GM19397 (cell line): ENCODE measurements at regions not wholly inside any gene's neighbourhood (a gene's known extent, or its start where the extent isn't known, plus 50 kb on each side); places are given as distances from the start of the nearest gene placed in this dataset.
"Not testable (repeated sequence)": the region's sequence is repeated elsewhere in the genome, so short reads cannot be mapped to it uniquely, and the experiment has no call there.

Experiments
- ATAC-seq: cut with Tn5 transposase; IDR thresholded peaks from one replicate; pipeline ENCODE4 v1.9.1; 2021; ENCODE audit warnings: mild to moderate bottlenecking, moderate library complexity; ENCODE audit not compliant: unreplicated experiment

- no peak for ATAC-seq
Measured at GRCh38 chr1:198809247-198809646, 170.4 kb downstream of the PTPRC start.

DNA sequence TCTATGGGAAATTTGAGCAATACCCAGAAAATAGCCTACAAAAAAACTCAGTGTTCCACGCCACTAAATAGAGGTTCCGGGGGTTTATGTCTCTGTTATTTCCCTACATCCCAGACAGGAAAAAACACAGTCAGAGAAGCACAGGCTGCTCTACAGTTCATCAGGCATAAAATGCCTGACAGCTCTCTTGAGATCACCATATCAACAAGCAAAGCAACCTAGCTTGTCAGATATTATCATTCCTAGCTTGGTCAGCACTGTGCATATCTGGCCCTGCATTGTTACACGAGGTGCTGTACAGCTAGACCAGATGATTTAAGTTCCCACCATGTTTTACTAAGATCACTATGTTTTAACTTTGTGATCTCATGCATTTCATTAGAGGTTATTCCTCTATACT is 172.6 kb downstream of the PTPRC start:
- ATAC-seq, result no peak

DNA sequence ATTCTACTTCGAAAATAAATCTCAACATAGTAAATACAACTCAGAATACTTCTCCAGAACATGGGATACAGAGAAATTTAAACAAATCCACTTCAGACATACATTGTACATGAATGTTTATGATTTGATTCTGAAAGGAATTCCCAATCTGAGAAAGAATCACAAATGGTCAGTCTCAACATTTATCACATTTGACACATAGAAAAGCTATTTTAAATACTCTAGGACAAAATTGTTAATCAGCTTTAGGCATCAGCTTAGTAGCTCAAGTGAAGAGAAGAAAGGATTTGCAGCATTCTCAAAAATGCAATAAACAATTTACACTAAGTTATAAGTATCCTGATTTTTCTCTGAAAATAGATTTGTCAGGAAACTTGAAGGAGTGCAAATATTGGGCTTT is 184.8 kb downstream of the PTPRC start:
- no peak for ATAC-seq

GRCh38 chr1:198825254-198825653 is 186.4 kb downstream of the PTPRC start:
- no peak for ATAC-seq

DNA sequence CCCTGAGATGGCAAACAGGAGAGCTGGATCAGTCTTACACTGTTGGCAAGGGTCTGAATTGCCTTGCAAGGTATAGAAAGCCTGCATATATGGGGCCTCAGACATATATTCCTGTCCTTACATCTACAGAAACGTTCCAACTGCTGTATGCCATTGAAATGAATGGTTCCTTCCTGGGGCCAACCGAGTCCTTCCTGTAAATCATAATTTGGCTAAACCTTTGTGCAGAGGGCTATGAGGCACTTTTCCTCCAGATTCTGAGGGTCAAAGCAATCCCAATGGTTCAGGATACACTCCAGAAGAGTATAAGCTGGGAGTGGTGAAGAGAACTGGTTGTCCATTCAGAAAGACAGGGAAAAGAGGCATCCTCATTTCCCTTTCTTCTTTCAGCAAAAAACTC is 190.5 kb downstream of the PTPRC start:
- ATAC-seq, result no peak

DNA sequence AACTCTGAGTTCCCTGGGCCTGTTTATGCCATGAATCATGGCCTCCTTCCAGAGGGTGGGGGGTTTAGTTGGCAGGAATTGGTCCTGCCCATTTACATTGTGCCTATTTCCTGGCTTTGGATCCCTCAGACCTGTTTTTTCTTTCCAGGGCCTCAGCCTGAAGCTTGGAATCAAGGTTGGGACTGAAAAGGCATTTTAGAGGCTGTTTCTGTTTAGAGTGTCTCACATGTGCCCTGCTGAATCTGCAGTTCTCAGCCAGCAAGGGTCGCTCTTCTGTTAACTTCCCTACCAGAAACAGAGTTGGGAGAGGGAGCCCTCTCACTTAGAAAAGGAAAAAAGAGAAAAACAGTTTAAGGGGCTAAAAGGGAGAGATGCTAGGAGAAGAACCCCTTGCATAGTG is 191.1 kb downstream of the PTPRC start:
- no peak for ATAC-seq

GRCh38 chr1:198830412-198830811 is 191.6 kb downstream of the PTPRC start:
- ATAC-seq, result no peak

- ATAC-seq, result no peak
Measured at GRCh38 chr1:198833706-198834503, 195.1 kb downstream of the PTPRC start.

GRCh38 chr1:198837278-198838021 is 198.6 kb downstream of the PTPRC start:
- ATAC-seq, result no peak

DNA sequence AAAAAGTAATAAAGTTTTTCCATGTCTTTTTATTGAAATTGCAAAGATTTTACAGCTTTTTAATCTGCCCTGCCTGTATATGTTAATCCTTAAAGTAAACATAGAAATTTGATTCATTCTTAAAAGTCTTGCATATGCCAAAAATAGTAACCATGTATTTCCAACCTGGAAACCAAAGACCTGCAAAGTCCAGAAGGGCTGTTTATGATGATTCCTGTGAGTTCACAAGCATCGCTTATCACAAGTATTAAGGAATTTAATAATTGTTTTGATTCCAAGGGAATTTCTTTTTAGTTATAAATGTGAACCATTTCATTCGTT is 199.1 kb downstream of the PTPRC start:
- no peak for ATAC-seq

- no peak for ATAC-seq
Measured at GRCh38 chr1:198841477-198841876, 202.6 kb downstream of the PTPRC start.

DNA sequence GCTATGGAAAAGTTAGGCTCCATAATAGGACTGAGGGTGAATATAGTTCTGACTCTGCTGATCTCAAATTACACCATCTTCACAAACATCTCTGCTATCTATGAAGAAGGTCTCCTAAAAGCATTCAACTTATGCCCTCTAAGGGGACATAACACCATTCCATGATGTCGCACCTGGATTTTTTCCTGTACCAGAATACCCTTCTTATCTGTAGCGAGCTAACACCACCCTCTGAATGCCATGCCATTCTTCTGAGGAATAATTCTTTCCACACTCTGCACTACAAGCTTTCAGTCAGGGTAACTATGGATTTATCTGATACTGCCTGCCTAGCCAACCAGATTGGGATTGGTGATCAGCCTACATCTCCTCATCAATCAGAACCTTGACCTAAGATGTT is 203.8 kb downstream of the PTPRC start:
- ATAC-seq, result no peak

GRCh38 chr1:198845271-198845670 is 206.4 kb downstream of the PTPRC start:
- no peak for ATAC-seq

- ATAC-seq, result no peak
Measured at GRCh38 chr1:198845851-198846250, 207.0 kb downstream of the PTPRC start.

DNA sequence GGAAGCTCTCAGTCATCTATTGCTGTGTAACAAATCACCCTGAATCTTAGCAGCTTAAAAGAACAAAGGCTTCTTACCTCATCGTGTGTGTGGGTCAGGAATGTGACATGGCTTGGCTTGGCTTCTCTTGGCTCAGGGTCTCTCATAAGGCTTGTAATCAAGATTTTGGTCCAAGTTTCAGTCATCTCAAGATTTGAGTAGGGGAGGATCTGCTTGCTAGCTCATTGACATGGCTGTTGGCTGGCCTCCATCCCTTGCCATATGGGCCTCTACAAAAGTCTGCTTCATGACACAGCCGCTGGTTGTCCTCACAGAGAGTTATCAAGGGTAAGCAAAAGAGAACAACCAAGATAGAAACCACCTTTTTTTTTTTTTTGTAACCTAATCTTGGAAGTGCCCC is 207.7 kb downstream of the PTPRC start:
- ATAC-seq, result no peak

DNA sequence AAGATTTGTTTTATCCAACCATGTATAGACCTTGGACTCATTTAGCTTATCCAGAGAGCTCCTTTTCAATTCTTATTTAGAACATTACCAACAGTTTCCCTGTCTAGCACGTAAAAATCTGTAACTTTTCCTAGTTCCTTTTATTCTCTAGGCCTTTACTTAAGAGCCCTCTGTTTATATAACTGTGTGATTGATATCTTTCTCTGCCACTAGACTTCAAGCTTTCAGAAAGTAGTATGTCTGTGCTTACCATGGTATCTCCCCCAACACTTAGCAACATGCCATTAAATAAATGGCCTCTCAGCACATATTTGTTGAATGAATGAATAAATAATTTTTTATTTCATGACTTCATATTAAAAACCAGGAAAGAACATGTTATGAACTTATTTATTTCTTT is 209.4 kb downstream of the PTPRC start:
- ATAC-seq, result no peak

DNA sequence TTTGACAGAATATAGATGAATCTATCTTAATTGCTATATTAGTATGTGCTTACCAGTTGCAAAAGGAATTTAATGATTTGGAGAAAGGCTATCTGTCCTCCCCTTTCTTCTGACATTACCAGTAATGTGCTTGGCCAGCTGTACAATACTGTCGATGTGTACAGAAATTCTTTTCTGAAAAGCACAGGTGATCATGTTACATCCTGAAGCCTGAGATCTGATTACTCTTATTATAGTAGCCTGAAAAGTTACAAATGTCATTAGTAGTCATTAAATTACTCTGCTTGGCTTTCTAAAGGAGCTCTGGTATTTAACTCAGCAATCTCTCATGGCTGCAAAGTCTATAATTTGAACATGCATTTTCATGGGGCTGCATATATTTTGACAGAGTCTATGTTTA is 209.8 kb downstream of the PTPRC start:
- ATAC-seq, result no peak

DNA sequence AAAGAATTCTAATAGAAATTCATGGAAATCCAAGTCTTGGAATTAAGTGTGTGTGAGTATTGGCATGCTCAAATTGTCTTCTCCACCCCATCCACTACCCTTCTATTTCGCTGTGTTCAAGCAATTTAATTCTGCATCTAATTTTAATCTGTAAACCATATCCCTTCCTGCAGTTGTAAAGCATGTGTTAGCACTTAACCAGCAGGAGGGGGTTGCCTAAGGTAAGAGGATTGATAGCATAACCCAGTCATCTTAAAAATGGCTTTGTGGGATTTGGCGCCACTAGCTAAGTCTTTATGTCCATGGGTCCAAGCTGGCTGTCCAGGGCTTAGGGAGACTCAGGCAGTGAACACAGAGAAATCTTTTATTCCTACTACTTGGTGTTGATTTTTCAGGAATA is 210.3 kb downstream of the PTPRC start:
- ATAC-seq, result no peak

DNA sequence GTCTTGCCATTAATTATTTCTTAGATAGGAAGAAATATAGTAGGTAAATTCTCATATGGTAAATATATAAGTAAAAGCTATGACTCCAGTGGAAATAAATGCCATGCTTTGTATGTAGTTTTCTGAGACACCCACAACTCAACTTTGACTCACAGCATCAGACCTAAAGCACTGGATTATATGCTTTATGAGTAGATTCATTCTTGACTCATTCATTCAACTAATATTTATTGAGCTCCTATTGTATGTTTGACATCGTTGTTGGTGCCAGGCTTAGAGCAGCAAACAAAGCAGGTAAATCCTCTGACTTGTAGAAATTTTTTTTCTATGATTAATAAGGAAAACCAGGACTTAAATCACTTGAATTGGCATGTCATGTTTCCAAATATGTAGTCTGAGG is 211.4 kb downstream of the PTPRC start:
- no peak for ATAC-seq

GRCh38 chr1:198850966-198851365 is 212.1 kb downstream of the PTPRC start:
- ATAC-seq, result not testable (repeated sequence)

DNA sequence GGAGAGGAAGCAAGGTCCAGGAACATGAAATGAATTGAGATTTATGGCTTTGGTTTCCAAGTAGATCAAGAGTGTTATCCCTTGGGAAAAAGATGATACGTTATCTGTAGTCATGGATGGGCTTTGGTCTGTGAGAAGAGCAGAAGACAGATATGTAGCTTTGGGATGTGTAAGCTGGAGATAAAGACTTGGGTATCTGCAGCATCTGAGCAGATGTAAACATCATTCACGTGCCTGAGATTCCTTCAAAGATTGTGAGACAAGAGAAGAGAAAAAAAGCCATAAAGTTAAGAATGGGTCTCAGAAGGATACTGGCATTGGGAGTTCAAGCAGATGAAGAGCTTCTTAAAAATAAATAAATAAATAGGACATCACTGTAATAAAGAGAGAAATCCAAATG is 217.8 kb downstream of the PTPRC start:
- ATAC-seq, result no peak

- ATAC-seq, result no peak
Measured at GRCh38 chr1:198858033-198858432, 219.2 kb downstream of the PTPRC start.

- ATAC-seq, result no peak
Measured at GRCh38 chr1:198860371-198860770, 221.5 kb downstream of the PTPRC start.
